Ascending aorta (tissue), 2 donors: ENCODE measurements at regions not wholly inside any gene's neighbourhood (a gene's known extent, or its start where the extent isn't known, plus 50 kb on each side); places are given as distances from the start of the nearest gene placed in this dataset.

Source experiments
- DNase-seq, 2 donors: peaks; one replicate each; pipeline ENCODE4 v3.0.0-alpha.2; 2019; ENCODE audit warnings: low spot score in 2 of 2
- H3K27ac ChIP-seq, 2 donors: fragments of 200-600 bp; sonication (generic); one replicate each; pipeline ENCODE4 v1.5.1; 2016 to 2017; ENCODE audit warnings: mild to moderate bottlenecking in 1 of 2
- H3K27me3 ChIP-seq: fragments of 200-600 bp; sonication (generic); one replicate; pipeline ENCODE4 v1.5.1; 2017
- H3K36me3 ChIP-seq, 2 donors: fragments of 200-600 bp; sonication (generic); one replicate each; pipeline ENCODE4 v1.5.1; 2016
- H3K4me1 ChIP-seq, 2 donors: fragments of 200-600 bp; sonication (generic); one replicate each; pipeline ENCODE4 v1.5.1; 2016 to 2017; ENCODE audit warnings: mild to moderate bottlenecking in 1 of 2
- H3K4me3 ChIP-seq, 2 donors: fragments of 200-600 bp; sonication (generic); one replicate each; pipeline ENCODE4 v1.5.1; 2016 to 2017; ENCODE audit warnings: mild to moderate bottlenecking in 1 of 2
- H3K9me3 ChIP-seq, 2 donors: fragments of 200-600 bp; sonication (generic); one replicate each; pipeline ENCODE4 v1.5.1; 2016
- CTCF ChIP-seq, 3 experiments: fragments of 200-600 bp in 2 of 3; fragments of 450-650 bp in 1 of 3; sonication (generic) in 2 of 3; IDR thresholded peaks; one replicate each; pipeline ENCODE4 v1.5.1; 2016 to 2019; ENCODE audit warnings: antibody characterized with exemption in 3 of 3, mild to moderate bottlenecking in 1 of 3, moderate library complexity in 1 of 3
- intact Hi-C: fragments of 100-400 bp; cut with DNase I; formaldehyde crosslinking; loops from one replicate; pipeline ENCODE4 v1.15.1; 2023

- H3K4me3 ChIP-seq: no peak overlapping the region
- H3K4me1 ChIP-seq: peaks cover 2 to 15% of the 10 kb centered on the region in 2 donors
- intact Hi-C loops: no loop called here
- H3K9me3 ChIP-seq: peaks cover 0 to 4% of the 10 kb centered on the region in 2 donors
- TF ChIP-seq CTCF (IDR thresholded peaks at IDR 0.05): no peak
- peak overlapping the region in 1 of 2 donors; percentile 63 for H3K27ac ChIP-seq
- H3K36me3 ChIP-seq: no peaks in the 10 kb centered on the region
- no peaks in the 10 kb centered on the region for H3K27me3 ChIP-seq
- DNase-seq: no peak
Measured at GRCh38 chr1:185645162-185645640, 89.0 kb upstream of the HMCN1 start.

GRCh38 chr1:185644531-185644930 is 89.7 kb upstream of the HMCN1 start:
- H3K4me3 ChIP-seq: no peak overlapping the region
- H3K9me3 ChIP-seq: peaks cover 0 to 4% of the 10 kb centered on the region in 2 donors
- intact Hi-C loops: no loop called here
- H3K27me3 ChIP-seq: no peaks in the 10 kb centered on the region
- no peak for TF ChIP-seq CTCF (IDR thresholded peaks at IDR 0.05)
- no peak for DNase-seq
- H3K27ac ChIP-seq: no peak overlapping the region
- H3K4me1 ChIP-seq: peaks cover 2 to 15% of the 10 kb centered on the region in 2 donors
- H3K36me3 ChIP-seq: no peaks in the 10 kb centered on the region

- Histone ChIP-seq H3K27ac (no peak overlapping the region), H3K36me3 (no peaks in the 10 kb centered on the region), H3K27me3 (no peaks in the 10 kb centered on the region), H3K4me3 (no peak overlapping the region), H3K9me3 (no peaks in the 10 kb centered on the region), H3K4me1 (no peaks in the 10 kb centered on the region)
- no peak for DNase-seq
- intact Hi-C loops: no loop called here
- no peak for TF ChIP-seq CTCF (IDR thresholded peaks at IDR 0.05)
Measured at GRCh38 chr1:185636848-185637247, 97.3 kb upstream of the HMCN1 start.

- H3K9me3 ChIP-seq: no peaks in the 10 kb centered on the region
- no peaks in the 10 kb centered on the region for H3K27me3 ChIP-seq
- TF ChIP-seq CTCF (IDR thresholded peaks at IDR 0.05): no peak
- no peak for DNase-seq
- H3K4me1 ChIP-seq: no peaks in the 10 kb centered on the region
- no peak overlapping the region for H3K27ac ChIP-seq
- H3K4me3 ChIP-seq: no peak overlapping the region
- H3K36me3 ChIP-seq: no peaks in the 10 kb centered on the region
- intact Hi-C loops: no loop called here
Measured at GRCh38 chr1:185634704-185635103, 99.5 kb upstream of the HMCN1 start.

- no peak for DNase-seq
- no peak for TF ChIP-seq CTCF (IDR thresholded peaks at IDR 0.05)
- H3K27ac ChIP-seq: no peak overlapping the region
- intact Hi-C loops: no loop called here
- no peaks in the 10 kb centered on the region for H3K36me3 ChIP-seq
- H3K9me3 ChIP-seq: no peaks in the 10 kb centered on the region
- no peak overlapping the region for H3K4me3 ChIP-seq
- no peaks in the 10 kb centered on the region for H3K27me3 ChIP-seq
- H3K4me1 ChIP-seq: no peaks in the 10 kb centered on the region
Measured at GRCh38 chr1:185632659-185633423, 101.3 kb upstream of the HMCN1 start.
